ENCODE measurements at regions not wholly inside any gene's neighbourhood (a gene's known extent, or its start where the extent isn't known, plus 50 kb on each side); places are given as distances from the start of the nearest gene placed in this dataset.

- Mint-ChIP-seq H3K27me3 (ENCODE audit: low read depth) (no peaks in the 10 kb centered on the region), H3K4me3 (no peak overlapping the region), H3K4me1 (ENCODE audit: low read depth) (no peaks in the 10 kb centered on the region), H3K27ac (no peak overlapping the region), H3K9me3 (no peaks in the 10 kb centered on the region), H3K36me3 (ENCODE audit: insufficient read depth in 2 of 2) (no peaks in the 10 kb centered on the region)
- no peak for DNase-seq
- ATAC-seq (replicated peaks in 1 of 2), result no peak
Observed at GRCh38 chr2:155733091-155733853, 599.2 kb downstream of the NR4A2 start.

- no peaks in the 10 kb centered on the region for H3K4me1 Mint-ChIP-seq (ENCODE audit: low read depth)
- H3K27me3 Mint-ChIP-seq (ENCODE audit: low read depth), result no peaks in the 10 kb centered on the region
Observed at GRCh38 chr2:155730804-155731203, 601.7 kb downstream of the NR4A2 start.

GRCh38 chr2:155727187-155727895 lies 605.2 kb downstream of the NR4A2 start:
- Mint-ChIP-seq H3K27ac (no peak overlapping the region), H3K27me3 (ENCODE audit: low read depth) (no peaks in the 10 kb centered on the region), H3K9me3 (no peaks in the 10 kb centered on the region), H3K4me3 (no peak overlapping the region), H3K4me1 (ENCODE audit: low read depth) (no peaks in the 10 kb centered on the region), H3K36me3 (ENCODE audit: insufficient read depth in 2 of 2) (no peaks in the 10 kb centered on the region)
- DNase-seq (no peak), ATAC-seq (replicated peaks in 1 of 2) (no peak)

More at GRCh38 chr2:155730804-155731203, 601.7 kb downstream of the NR4A2 start:
- no peak overlapping the region for H3K27ac Mint-ChIP-seq
- H3K9me3 Mint-ChIP-seq, result no peaks in the 10 kb centered on the region
- DNase-seq, result no peak
- H3K36me3 Mint-ChIP-seq (ENCODE audit: insufficient read depth in 2 of 2), result no peaks in the 10 kb centered on the region
- H3K4me3 Mint-ChIP-seq, result no peak overlapping the region
- ATAC-seq (replicated peaks in 1 of 2), result no peak

GRCh38 chr2:155722290-155722689 lies 610.2 kb downstream of the NR4A2 start:
- no peak for ATAC-seq (replicated peaks in 1 of 2)
- Mint-ChIP-seq H3K27me3 (ENCODE audit: low read depth) (no peaks in the 10 kb centered on the region), H3K4me1 (ENCODE audit: low read depth) (no peaks in the 10 kb centered on the region), H3K27ac (no peak overlapping the region), H3K36me3 (ENCODE audit: insufficient read depth in 2 of 2) (no peaks in the 10 kb centered on the region), H3K9me3 (no peaks in the 10 kb centered on the region), H3K4me3 (no peak overlapping the region)
- no peak for DNase-seq

GRCh38 chr2:155715705-155716104 lies 616.8 kb downstream of the NR4A2 start:
- no peak overlapping the region for H3K4me3 Mint-ChIP-seq
- H3K4me1 Mint-ChIP-seq (ENCODE audit: low read depth), result no peaks in the 10 kb centered on the region
- no peaks in the 10 kb centered on the region for H3K9me3 Mint-ChIP-seq
- no peak overlapping the region for H3K27ac Mint-ChIP-seq
- DNase-seq (no peak), ATAC-seq (replicated peaks in 1 of 2) (no peak)
- no peaks in the 10 kb centered on the region for H3K36me3 Mint-ChIP-seq (ENCODE audit: insufficient read depth in 2 of 2)
- no peaks in the 10 kb centered on the region for H3K27me3 Mint-ChIP-seq (ENCODE audit: low read depth)

GRCh38 chr2:155714983-155715382 lies 617.5 kb downstream of the NR4A2 start:
- Mint-ChIP-seq H3K27me3 (ENCODE audit: low read depth) (no peaks in the 10 kb centered on the region), H3K4me3 (no peak overlapping the region), H3K9me3 (no peaks in the 10 kb centered on the region), H3K36me3 (ENCODE audit: insufficient read depth in 2 of 2) (no peaks in the 10 kb centered on the region), H3K27ac (no peak overlapping the region), H3K4me1 (ENCODE audit: low read depth) (no peaks in the 10 kb centered on the region)
- ATAC-seq (replicated peaks in 1 of 2) (no peak), DNase-seq (no peak)

GRCh38 chr2:155708071-155708470 lies 624.5 kb downstream of the NR4A2 start:
- H3K9me3 Mint-ChIP-seq, result no peaks in the 10 kb centered on the region
- H3K4me1 Mint-ChIP-seq (ENCODE audit: low read depth), result no peaks in the 10 kb centered on the region
- H3K27me3 Mint-ChIP-seq (ENCODE audit: low read depth), result no peaks in the 10 kb centered on the region
- ATAC-seq (replicated peaks in 1 of 2) (no peak), DNase-seq (no peak)
- no peaks in the 10 kb centered on the region for H3K36me3 Mint-ChIP-seq (ENCODE audit: insufficient read depth in 2 of 2)
- H3K4me3 Mint-ChIP-seq, result no peak overlapping the region
- no peak overlapping the region for H3K27ac Mint-ChIP-seq

GRCh38 chr2:155703917-155704316 lies 628.6 kb downstream of the NR4A2 start:
- Mint-ChIP-seq H3K27ac (no peak overlapping the region), H3K27me3 (ENCODE audit: low read depth) (no peaks in the 10 kb centered on the region), H3K4me1 (ENCODE audit: low read depth) (no peaks in the 10 kb centered on the region), H3K36me3 (ENCODE audit: insufficient read depth in 2 of 2) (no peaks in the 10 kb centered on the region), H3K9me3 (no peaks in the 10 kb centered on the region), H3K4me3 (no peak overlapping the region)
- ATAC-seq (replicated peaks in 1 of 2) (no peak), DNase-seq (no peak)

- H3K27ac Mint-ChIP-seq, result no peak overlapping the region
- H3K4me1 Mint-ChIP-seq (ENCODE audit: low read depth), result no peaks in the 10 kb centered on the region
- no peaks in the 10 kb centered on the region for H3K9me3 Mint-ChIP-seq
- no peak overlapping the region for H3K4me3 Mint-ChIP-seq
- H3K27me3 Mint-ChIP-seq (ENCODE audit: low read depth), result no peaks in the 10 kb centered on the region
- no peak for DNase-seq
- no peak for ATAC-seq (replicated peaks in 1 of 2)
- H3K36me3 Mint-ChIP-seq (ENCODE audit: insufficient read depth in 2 of 2), result no peaks in the 10 kb centered on the region
Observed at GRCh38 chr2:155703048-155703447, 629.5 kb downstream of the NR4A2 start.

GRCh38 chr2:155701721-155702120 lies 630.8 kb downstream of the NR4A2 start:
- Mint-ChIP-seq H3K9me3 (no peaks in the 10 kb centered on the region), H3K4me3 (no peak overlapping the region), H3K27me3 (ENCODE audit: low read depth) (no peaks in the 10 kb centered on the region), H3K27ac (no peak overlapping the region), H3K4me1 (ENCODE audit: low read depth) (no peaks in the 10 kb centered on the region), H3K36me3 (ENCODE audit: insufficient read depth in 2 of 2) (no peaks in the 10 kb centered on the region)
- ATAC-seq (replicated peaks in 1 of 2), result no peak
- DNase-seq, result no peak

- H3K36me3 Mint-ChIP-seq (ENCODE audit: insufficient read depth in 2 of 2), result no peaks in the 10 kb centered on the region
- DNase-seq (no peak), ATAC-seq (replicated peaks in 1 of 2) (no peak)
- H3K4me1 Mint-ChIP-seq (ENCODE audit: low read depth), result no peaks in the 10 kb centered on the region
- no peaks in the 10 kb centered on the region for H3K9me3 Mint-ChIP-seq
- H3K4me3 Mint-ChIP-seq, result no peak overlapping the region
- no peaks in the 10 kb centered on the region for H3K27me3 Mint-ChIP-seq (ENCODE audit: low read depth)
- no peak overlapping the region for H3K27ac Mint-ChIP-seq
Observed at GRCh38 chr2:155696571-155696970, 636.0 kb downstream of the NR4A2 start.

GRCh38 chr2:155695505-155695904 lies 637.0 kb downstream of the NR4A2 start:
- H3K36me3 Mint-ChIP-seq (ENCODE audit: insufficient read depth in 2 of 2), result no peaks in the 10 kb centered on the region

GRCh38 chr2:155692856-155693255 lies 639.7 kb downstream of the NR4A2 start:
- no peaks in the 10 kb centered on the region for H3K4me1 Mint-ChIP-seq (ENCODE audit: low read depth)
- H3K9me3 Mint-ChIP-seq, result no peaks in the 10 kb centered on the region
- H3K36me3 Mint-ChIP-seq (ENCODE audit: insufficient read depth in 2 of 2), result no peaks in the 10 kb centered on the region
- no peaks in the 10 kb centered on the region for H3K27me3 Mint-ChIP-seq (ENCODE audit: low read depth)
- DNase-seq (no peak), ATAC-seq (replicated peaks in 1 of 2) (no peak)
- no peak overlapping the region for H3K27ac Mint-ChIP-seq
- H3K4me3 Mint-ChIP-seq, result no peak overlapping the region

More at GRCh38 chr2:155695505-155695904, 637.0 kb downstream of the NR4A2 start:
- Mint-ChIP-seq H3K4me1 (ENCODE audit: low read depth) (no peaks in the 10 kb centered on the region), H3K27me3 (ENCODE audit: low read depth) (no peaks in the 10 kb centered on the region), H3K27ac (no peak overlapping the region), H3K9me3 (no peaks in the 10 kb centered on the region), H3K4me3 (no peak overlapping the region)
- ATAC-seq (replicated peaks in 1 of 2) (no peak), DNase-seq (no peak)

GRCh38 chr2:155692106-155692505 lies 640.4 kb downstream of the NR4A2 start:
- H3K27ac Mint-ChIP-seq, result no peak overlapping the region
- no peaks in the 10 kb centered on the region for H3K4me1 Mint-ChIP-seq (ENCODE audit: low read depth)
- H3K27me3 Mint-ChIP-seq (ENCODE audit: low read depth), result no peaks in the 10 kb centered on the region
- no peaks in the 10 kb centered on the region for H3K9me3 Mint-ChIP-seq
- H3K4me3 Mint-ChIP-seq, result no peak overlapping the region
- DNase-seq (no peak), ATAC-seq (replicated peaks in 1 of 2) (no peak)
- no peaks in the 10 kb centered on the region for H3K36me3 Mint-ChIP-seq (ENCODE audit: insufficient read depth in 2 of 2)

Measured in activated T-cell treated with anti-CD3 and anti-CD28 coated beads, Interleukin-2, amount 50 U/mL, for 72 hours (primary cell).